Hippocampal formation (tissue), 2 donors: ENCODE measurements at regions not wholly inside any gene's neighbourhood (a gene's known extent, or its start where the extent isn't known, plus 50 kb on each side); places are given as distances from the start of the nearest gene placed in this dataset.

Experiments
- DNase-seq, 2 donors: peaks; one replicate each; lab custom pipeline; 2025; lab: John Stamatoyannopoulos, UW

DNA sequence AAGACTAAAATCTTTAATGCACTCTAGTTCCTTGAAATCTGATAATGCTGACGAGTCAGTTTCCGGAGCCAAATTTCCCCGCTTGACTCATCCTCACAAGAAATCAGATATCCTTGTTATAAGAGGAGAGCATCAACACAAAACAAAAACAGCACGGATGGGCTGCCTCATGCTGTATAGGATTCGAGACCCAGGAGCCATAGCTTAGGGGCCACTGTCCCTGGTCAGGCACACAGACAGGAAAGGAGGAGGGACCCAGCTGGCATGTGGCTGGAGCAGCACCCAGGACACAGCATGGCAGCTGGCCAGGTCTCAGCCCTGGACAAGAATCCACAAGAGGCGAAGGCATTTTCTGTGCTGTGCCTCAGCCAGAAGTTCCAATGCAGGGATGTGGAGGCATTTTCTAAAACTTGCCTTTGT lies 110.2 kb upstream of the SPATA13 start:
- DNase-seq: peak in 1 of 2 donors; percentile 67

DNA sequence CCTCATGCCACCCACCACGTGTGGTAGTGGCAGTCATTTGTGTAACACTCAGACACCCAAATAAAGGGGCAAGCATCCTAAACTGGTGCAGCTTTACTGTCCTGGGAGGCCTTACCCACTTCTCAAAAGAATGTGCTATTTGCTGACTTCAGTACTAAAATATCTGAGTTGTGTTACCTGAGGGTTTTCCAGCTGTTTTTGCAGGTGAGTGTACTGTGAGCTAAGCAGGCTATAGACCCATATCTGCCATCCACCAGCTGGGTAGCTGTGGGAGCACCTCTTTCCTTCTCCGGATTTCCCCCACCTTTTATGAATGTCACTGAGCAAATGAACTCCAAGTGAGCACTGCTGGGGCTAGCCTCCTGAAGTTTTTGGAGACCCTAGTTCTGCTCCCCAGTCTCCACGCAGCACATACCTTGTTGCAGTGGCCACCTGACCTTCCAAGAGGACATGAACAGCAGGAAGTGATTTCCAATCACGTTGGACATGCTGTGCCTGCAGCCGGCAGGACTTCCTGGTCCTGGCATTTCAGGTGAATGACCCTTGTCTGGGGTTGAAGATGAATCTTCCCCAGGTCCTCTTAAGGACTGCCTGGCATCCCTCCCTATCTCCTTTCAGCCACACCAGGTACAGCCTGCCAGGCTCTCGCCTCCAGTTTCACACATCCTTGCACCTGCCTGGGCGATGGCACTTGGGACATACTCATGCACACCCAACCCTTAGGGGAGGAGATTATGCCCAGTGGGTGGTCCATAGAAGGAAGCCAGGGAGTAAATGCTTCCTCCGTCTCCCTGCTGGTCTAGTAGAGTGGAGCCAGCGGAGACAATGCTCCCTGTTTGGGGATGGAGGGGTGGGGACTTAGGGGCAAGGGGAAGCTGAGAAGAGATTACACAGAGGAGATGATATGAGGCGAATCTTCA lies 109.5 kb upstream of the SPATA13 start:
- DNase-seq: no peak

DNA sequence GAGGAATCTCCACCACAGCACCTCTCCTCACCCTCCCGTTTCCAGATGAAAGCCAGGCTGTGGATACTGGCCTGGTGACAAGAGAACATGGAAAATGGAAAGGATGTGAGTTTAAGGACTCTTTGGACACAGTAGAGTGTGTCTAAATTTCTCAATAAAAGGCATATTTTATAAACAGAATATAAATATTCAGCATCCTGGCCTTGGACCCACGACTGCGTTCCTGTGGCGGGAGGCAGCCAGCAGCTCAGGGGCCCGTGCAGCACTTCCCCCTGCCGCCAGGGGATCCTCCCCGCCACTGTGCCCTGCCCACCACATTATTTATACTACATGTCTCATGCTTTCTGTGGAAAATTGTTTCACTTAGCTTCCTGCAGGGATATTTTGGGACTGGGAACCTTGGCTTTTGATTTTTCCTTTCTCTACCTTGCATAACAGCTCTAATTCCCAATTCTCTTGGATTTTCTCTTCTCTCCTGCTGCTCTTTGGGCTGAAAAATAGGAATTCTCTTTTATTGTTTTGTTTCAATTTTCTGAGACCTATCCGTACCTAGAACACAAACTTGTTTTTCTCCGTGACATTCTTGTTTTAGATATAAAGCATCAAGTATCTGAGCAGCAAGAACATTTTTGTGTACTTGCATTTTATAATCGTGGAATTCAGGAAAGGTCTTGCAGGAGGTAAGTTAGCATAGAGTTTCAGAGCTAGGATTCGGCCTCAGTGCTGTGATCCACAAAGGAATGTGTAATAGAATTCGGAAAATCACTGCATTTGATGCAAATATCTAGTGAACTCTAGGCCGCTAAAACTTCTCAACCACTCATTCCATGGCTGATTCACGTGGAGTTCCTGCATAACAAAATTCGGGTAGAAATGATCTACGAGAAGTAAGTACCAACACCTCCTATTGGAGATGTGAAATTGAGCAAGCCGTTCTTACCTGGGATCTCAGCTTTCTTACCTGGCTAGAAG lies 107.7 kb upstream of the SPATA13 start:
- no peak for DNase-seq

DNA sequence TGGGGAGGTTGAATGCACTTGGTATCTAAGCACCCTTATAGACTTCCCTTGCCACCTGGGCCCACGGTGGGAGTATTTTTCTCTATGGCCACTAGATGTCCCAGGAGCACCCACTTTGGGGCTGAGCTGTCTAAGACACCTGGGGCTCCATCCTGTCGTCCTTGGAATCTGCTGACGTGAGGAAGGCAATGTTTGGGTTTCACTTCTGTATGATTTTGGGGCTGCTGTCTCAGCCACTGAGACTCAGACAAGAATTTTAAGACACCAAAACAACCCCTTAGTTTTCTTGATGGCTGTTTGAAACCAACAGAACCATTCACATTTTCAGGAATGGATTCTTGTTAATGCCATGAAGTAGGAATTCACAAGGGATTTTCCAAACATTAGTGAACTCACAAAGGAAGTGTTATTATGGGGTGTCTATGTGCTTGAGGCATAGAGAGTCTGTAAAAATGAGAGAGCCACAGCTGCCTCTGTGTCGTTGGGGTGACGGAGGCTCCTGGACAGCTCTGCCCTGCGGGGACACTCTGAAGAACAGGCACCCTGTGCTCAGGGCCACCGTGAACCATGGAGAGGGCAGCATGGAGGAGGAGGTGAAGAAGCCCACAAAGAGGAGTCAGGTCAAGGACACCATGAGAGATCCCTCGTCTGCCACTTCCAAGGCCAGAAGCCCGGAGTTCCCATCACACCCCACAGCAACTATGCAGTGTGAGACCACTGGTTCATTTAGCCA lies 106.8 kb upstream of the SPATA13 start:
- DNase-seq: peak; percentile 70 to 75

DNA sequence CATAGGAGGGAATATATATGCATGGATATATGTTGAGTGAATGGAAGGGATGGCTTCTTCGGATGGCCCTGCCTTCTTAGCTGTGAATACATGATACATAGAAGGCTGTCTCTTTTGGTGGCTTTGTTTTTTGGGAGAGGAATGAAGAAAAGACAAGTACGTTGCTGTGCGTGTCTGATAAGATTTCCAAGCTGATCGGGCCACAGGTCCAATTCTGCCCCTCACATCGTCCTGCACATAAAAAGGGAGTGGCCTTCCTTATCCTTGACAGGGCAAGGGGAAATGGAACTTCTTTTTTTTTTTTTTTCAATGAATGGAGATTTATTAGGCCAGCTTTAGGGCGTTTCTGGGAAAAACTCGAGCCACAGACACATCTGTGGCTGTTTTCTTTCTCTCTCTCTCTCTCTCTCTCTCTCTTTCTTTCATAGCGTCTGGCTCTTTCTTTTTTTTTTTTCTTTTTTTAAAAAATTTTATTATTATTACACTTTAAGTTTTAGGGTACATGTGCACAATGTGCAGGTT lies 103.8 kb upstream of the SPATA13 start:
- DNase-seq: no peak

DNA sequence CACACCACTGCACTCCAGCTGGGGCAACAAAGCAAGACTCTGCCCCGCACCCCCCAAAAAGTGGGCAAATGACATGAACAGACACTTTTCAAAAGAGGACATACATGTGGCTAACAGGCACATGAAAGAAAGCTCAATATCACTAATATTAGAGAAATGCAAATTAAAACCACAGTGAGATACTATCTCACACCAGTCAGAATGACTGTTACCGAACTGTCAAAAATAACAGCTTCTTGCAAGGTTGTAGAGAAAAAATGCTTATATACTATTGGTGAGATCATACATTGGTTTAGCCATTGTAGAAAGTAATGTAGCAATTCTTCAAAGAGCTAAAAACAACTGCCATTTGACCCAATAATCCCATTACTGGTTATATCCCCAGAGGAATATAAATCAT lies 99.5 kb upstream of the SPATA13 start:
- DNase-seq: no peak

- no peak for DNase-seq
Measured at GRCh38 chr13:24063281-24063877, 97.1 kb upstream of the SPATA13 start.

DNA sequence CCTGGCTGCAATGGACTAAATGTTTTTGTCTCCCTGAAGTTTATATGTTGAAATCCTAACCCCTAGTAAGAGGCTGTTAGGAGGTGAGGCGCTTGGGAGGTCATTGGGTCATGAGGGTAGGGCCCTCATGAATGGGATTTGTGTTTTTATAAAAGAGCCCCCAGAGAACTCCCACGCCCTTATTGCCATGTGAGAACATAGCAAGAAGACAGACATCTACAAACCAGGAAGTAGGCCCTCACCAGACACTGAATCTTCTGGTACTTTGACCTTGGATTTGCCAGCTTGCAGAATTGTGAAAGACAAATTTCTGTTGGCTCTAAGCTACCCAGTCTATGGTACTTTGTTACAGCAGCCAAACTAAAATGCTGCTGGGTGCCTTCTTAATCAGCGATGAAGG lies 96.1 kb upstream of the SPATA13 start:
- DNase-seq: no peak

DNA sequence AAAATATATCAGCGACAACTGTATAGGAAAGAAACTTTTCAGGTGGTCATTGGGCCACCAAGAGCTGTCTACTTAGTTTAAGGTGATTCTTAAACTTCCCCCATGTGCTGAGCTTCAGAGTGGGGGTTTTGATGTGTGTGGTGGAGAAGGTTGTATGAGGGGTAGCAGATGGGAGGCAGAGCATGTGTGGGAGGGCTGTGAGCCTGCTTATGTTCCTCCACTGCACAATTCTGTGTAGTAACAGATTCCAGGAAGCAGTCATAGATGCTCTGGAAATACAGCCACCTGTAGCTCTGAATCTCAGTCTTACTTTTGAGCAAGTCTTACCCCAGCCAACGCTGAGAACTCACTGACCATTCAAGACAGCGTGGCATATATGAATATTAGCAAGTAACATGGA lies 95.3 kb upstream of the SPATA13 start:
- DNase-seq: no peak

DNA sequence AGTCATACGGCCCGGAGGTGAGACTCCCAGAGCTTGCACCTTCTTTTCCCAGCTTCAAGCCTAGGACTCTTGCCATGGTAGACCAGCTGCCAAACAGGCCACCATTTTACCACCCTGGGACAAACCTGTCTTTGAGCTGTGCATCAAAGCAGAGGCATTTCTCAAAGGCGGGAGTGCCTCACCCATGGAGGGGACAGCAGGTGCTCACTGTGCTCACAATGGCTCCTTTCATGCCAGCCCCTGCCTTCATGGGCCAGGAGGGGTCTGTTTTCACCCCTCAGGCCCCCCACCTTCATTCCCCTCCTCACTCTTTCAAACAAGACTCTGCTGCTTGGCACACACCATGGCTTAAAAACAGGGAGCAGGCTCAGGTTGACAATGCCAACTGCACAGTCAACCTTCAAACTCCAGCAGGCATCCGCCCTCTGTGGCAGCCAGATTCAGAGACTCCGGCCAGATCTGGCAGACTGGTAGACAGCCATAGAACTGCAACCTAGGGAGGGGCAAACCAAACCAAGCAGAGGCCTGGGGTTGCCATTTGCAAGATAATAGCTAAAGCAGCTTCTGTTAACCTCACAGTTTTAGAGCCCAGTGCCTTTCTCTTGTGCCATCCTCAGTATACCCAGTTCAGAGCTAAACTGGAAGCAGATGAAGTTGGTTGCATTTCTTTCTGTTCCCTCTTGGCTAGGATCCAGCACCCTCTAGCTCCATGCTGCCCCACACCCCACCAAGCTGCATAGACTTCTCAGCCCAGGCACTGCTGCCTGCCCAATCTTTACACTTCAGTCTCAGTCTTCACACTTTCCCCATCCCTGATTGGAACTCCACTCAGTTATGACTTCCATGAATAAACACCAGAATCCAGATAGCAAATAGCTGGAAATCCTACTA lies 93.9 kb upstream of the SPATA13 start:
- DNase-seq: no peak

GRCh38 chr13:24068472-24068871 lies 92.0 kb upstream of the SPATA13 start:
- no peak for DNase-seq

- DNase-seq: no peak
Measured at GRCh38 chr13:24071016-24071415, 89.5 kb upstream of the SPATA13 start.

DNA sequence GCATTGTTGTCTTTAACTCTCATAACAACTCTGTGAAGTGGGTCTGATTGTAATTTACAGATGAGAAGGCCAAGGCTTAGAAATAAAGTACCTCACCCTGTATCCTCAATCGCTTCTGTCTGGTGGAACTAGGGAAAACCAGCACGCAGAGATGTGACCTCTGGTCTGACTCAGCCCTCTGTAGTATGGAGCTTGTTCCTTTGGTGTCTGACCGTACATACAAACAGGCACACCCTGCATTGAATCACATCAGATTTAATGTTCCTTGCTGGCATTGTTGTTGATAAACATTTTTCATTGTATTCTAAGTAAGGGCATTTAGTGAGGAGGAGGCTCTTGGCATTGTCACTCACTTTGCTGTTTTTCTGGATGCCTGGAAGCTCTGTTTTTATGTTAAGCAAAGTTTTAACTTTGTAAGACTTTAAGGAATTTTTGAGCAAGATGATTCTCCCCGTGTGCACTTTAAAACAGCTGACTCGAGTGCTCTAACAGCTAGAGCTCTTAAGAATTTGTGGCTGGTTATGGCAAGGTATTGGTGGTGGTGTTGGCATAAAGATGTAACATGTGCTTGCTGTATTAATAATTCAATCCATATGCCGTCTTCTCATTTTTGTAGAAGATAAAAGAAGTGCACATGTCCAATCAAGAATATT lies 89.0 kb upstream of the SPATA13 start:
- DNase-seq: no peak

- no peak for DNase-seq
Measured at GRCh38 chr13:24073657-24074056, 86.9 kb upstream of the SPATA13 start.

GRCh38 chr13:24074678-24075077 lies 85.8 kb upstream of the SPATA13 start:
- DNase-seq: peak; percentile 27 to 53

DNA sequence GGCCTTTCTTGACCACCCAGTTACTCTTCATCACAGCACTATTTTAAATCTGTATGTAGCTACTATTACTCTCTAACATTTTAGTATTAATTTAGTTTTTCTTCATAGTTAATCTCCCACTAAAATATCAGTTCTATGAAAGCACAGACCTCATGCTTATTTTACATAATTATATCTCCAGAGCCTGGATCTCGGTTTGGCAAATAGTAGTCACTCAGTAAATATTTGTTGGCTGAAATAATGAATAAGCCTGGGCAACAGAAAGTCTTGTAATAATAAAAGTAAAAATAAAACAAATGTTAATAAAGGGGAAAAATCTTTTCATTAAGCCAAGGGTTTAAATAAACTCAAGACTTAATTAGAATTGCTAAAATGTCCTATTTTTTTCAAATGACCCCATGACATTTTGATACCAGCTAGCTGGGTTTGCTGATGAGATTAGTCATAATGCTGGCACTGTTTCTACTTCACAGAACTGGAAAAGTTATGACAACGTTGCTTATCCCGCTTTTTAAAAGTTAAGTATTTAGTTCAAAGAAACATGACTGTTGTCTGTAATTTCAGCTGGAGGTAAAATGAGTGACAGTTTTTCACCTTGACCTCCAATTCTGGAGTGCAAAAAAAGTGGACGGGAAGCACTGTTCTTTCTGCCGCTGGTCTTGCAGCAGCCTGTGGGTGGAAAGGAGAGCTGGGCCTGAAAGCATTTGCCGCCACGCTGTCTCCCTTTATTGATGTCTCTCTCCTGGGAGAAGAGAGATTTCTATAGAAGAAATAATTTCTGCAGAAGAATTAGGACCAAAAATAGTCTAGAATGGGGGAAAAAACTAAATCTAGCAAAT lies 85.2 kb upstream of the SPATA13 start:
- DNase-seq: no peak

DNA sequence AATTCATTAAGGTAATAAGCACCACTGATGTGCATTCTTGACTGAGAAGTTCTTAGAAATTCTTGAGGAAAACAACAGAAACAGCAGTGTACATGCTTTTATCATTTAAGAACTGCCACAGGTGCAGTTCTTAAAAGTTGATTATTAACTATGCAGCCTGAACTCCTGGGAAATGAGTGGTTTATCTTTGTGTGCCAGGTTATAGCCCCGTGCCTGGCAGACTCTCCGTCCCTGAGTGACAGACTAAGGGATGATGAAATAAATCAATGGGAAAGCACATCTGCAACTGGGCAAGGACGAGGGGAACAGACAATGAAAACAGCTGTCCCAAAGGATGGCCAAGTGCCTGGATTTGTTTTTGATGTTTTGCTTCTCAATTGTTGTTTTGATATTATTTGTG lies 84.4 kb upstream of the SPATA13 start:
- peak; percentile 38 to 40 for DNase-seq

- DNase-seq: no peak
Measured at GRCh38 chr13:24076636-24077035, 83.9 kb upstream of the SPATA13 start.

- DNase-seq: no peak
Measured at GRCh38 chr13:24080134-24080533, 80.4 kb upstream of the SPATA13 start.
